Cardiac fibroblast (primary cell): ENCODE measurements at regions not wholly inside any gene's neighbourhood (a gene's known extent, or its start where the extent isn't known, plus 50 kb on each side); places are given as distances from the start of the nearest gene placed in this dataset.

Source experiments
- DNase-seq, 2 donors: peaks; one replicate each; pipeline versions ENCODE4 v3.0.0 to v3.0.0-alpha.2; 2010; ENCODE audit warnings: low read depth in 2 of 2
- H3K4me3 ChIP-seq, 2 donors: replicated peaks in 1 of 2; 1 replicate in 1 of 2; 2 replicates in 1 of 2; pipeline ENCODE4 v1.5.1; 2011; ENCODE audit warnings: low read depth in 2 of 2, low read length in 2 of 2, mild to moderate bottlenecking in 2 of 2, moderate library complexity in 1 of 2
- CTCF ChIP-seq: IDR thresholded peaks from one replicate; pipeline ENCODE4 v1.5.1; 2011; ENCODE audit warnings: low read depth, mild to moderate bottlenecking, low read length, inconsistent platforms

DNA sequence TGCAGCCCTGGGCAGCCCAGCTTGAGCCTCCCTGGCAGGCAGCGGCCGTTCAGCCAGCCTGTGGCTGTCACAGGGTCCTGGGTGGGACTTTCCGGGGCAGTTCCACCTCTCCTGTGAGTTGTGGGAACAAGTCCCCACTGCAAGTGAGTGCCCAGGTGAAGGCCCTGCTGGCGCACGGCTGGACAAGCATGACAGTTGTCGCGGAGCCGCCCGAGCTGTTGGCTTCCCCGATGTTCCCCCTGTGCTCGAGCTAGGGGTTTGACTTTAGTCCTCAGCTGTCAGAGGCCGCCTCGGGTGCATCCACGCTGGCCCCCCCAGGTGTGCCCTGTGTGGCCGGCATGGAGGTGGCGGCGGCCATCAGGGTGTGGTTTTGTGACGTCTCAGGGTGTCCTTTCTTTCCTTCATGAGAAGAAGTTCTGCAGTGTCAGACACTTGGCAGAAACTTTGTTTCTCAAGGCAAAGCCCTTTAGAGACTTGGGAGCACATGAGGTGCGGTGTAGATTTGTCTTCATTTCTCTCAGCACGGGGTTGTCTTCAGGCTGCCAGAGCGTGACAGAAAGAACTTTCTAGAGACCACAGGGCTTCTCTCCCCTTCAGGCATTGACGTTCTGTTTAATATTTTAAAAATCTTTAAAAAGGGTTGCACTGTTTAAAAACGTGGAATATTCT, 69.4 kb upstream of the HGFAC start:
- no peak for TF ChIP-seq CTCF
- no peak for DNase-seq
- H3K4me3 ChIP-seq = no peak overlapping the region

DNA sequence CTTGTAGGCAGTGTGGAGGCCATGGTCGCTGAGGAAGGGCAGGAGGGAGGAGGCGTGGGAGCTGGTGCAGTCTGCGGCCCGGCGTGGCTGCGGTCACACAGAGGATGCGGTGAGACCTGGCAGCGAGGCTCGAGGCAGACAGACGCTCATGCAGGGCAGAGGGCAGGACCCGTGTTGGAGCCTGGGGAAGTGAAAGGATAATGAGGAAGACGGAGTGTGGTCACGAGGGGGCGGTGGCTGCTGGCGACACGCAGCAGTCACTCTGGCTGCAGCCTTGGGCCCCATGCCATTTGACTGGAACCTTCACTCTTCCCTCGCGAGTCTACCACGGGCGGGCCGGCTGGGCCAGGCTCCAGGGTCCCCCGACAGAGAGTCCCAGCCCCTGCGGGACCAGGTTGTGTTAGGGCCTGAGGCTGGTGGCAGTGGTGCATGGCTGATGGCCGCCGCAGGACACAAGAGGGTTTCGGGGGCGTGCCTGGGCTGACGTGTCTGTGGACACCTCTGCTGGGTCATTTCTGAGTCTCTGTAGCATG, 68.8 kb upstream of the HGFAC start:
- no peak for TF ChIP-seq CTCF
- no peak for DNase-seq
- H3K4me3 ChIP-seq = no peak overlapping the region

- TF ChIP-seq CTCF = no peak
- DNase-seq = no peak
- H3K4me3 ChIP-seq = no peak overlapping the region
Observed at GRCh38 chr4:3373468-3373867, 68.3 kb upstream of the HGFAC start.

GRCh38 chr4:3374011-3374645, 67.6 kb upstream of the HGFAC start:
- H3K4me3 ChIP-seq = no peak overlapping the region
- no peak for TF ChIP-seq CTCF
- DNase-seq = no peak

DNA sequence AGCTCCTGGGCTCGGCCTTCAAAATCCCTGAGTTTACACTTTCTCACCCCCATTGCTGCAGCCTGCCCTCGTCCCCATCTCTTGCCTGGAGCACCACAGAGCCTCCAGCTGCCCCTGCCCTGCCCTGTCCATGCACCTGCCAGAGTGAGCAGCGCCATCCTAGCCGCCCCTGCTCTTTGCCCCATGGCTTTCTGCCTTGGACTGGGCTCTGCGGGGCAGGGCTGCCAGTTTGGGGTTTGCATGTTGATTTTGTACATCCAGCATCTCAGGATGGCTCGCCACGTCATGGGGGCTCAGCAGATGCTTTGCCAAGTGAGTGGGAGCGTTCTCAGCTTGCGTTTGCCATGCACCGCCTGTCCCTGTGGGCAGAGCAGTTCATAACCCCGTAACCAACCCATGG, 67.1 kb upstream of the HGFAC start:
- TF ChIP-seq CTCF = no peak
- no peak for DNase-seq
- no peak overlapping the region for H3K4me3 ChIP-seq

DNA sequence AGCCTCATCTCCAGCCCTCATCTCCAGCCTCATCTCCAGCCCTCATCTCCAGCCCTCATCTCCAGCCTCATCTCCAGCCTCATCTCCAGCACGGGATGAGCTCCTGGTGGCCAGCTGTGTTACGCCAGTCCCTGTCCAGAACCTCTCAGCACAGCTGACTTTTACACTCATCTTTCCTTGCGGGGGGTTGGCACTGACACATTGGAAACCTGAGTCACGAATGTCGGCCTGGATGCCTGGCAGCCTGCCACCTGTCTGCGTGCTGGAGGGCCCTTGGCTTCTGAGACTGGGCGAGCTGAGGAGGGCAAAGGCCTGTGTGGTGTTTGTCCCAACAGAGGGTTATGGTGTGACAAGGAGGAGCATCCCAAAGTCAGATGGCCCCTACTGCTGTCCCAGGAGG, 66.1 kb upstream of the HGFAC start:
- peak; percentile 67 to 91 for DNase-seq
- no peak overlapping the region for H3K4me3 ChIP-seq
- TF ChIP-seq CTCF = peak; percentile 23
